HCT116 (cell line): ENCODE measurements at regions not wholly inside any gene's neighbourhood (a gene's known extent, or its start where the extent isn't known, plus 50 kb on each side); places are given as distances from the start of the nearest gene placed in this dataset.

Source experiments
- ATAC-seq: fragments of 200-7000 bp; cut with Tn5 transposase; 2 replicates; pipeline ENCODE4 v1.9.1; 2020; ENCODE audit warnings: mild to moderate bottlenecking, moderate library complexity
- BruUV-seq: library from RNA; stranded (reverse); fragments of 400-500 nt; replicated peaks from 2 replicates; lab custom pipeline; 2021; lab: Mats Ljungman, UMichigan
- CTCF ChIA-PET: fragments of 300-600 bp; sonication (Branson Sonifier 250); formaldehyde crosslinking; loops from one replicate; lab custom pipeline; 2021; ENCODE audit warnings: antibody characterized with exemption; lab: Charles Lee
- POLR2A ChIA-PET: fragments of 300-600, 350-600 bp; sonication (Branson Sonifier 250); formaldehyde crosslinking; loops from one replicate; lab custom pipeline; 2021; ENCODE audit warnings: antibody characterized with exemption; lab: Charles Lee
- RAD21 ChIA-PET, 2 experiments: fragments of 300-600 bp; sonication (Branson Sonifier 250); formaldehyde crosslinking; loops; one replicate each; lab custom pipeline; 2023; ENCODE audit warnings: low total read pairs in 2 of 2; ENCODE audit not compliant: uncharacterized antibody in 2 of 2, unreplicated experiment in 2 of 2, low non-redundant PET in 1 of 2; lab: Charles Lee
- DNase-seq: peaks from one replicate; pipeline ENCODE4 v3.0.0-alpha.2; 2010; ENCODE audit warnings: low read depth, low spot score
- H2AFZ ChIP-seq: fragments of 200-600 bp; shearing (Covaris generic), sonication (generic); 2 replicates; pipeline ENCODE4 v1.6.1; 2017; ENCODE audit warnings: low read depth, mixed run types, mixed read lengths, antibody characterized with exemption, low read length; ENCODE audit not compliant: poor library complexity, severe bottlenecking
- H3K27ac ChIP-seq: 2 replicates; pipeline ENCODE4 v1.5.1; 2012; ENCODE audit warnings: low read depth, low read length
- H3K27me3 ChIP-seq: fragments of 200-600 bp; sonication (generic); 2 replicates; pipeline ENCODE4 v1.6.1; 2016; ENCODE audit warnings: mixed run types, low read length, mixed read lengths; ENCODE audit not compliant: insufficient read depth
- H3K36me3 ChIP-seq, 2 experiments: fragments of 200-500 bp in 1 of 2; fragments of 200-600 bp in 1 of 2; sonication (Bioruptor generic) in 1 of 2; sonication (generic) in 1 of 2; 2 replicates each; pipeline versions ENCODE4 v1.5.1 to v1.6.1; 2014 to 2016; ENCODE audit warnings: low read length in 2 of 2, inconsistent platforms in 1 of 2, mixed read lengths in 1 of 2, mixed run types in 1 of 2; ENCODE audit not compliant: insufficient read depth in 2 of 2, control insufficient read depth in 1 of 2
- H3K4me1 ChIP-seq, 2 experiments: fragments of 200-600 bp in 1 of 2; sonication (generic) in 1 of 2; 2 replicates each; pipeline versions ENCODE4 v1.5.1 to v1.6.1; 2012 to 2017; ENCODE audit warnings: low read length in 2 of 2, inconsistent platforms in 1 of 2, mild to moderate bottlenecking in 1 of 2, mixed read lengths in 1 of 2, mixed run types in 1 of 2, moderate library complexity in 1 of 2; ENCODE audit not compliant: insufficient read depth in 2 of 2, control insufficient read depth in 1 of 2
- H3K4me2 ChIP-seq: fragments of 200-600 bp; sonication (generic); 2 replicates; pipeline ENCODE4 v1.6.1; 2017; ENCODE audit warnings: mixed run types, low read length, mixed read lengths
- H3K4me3 ChIP-seq, 2 experiments: fragments of 200-600 bp in 1 of 2; sonication (generic) in 1 of 2; replicated peaks in 1 of 2; 2 replicates each; pipeline ENCODE4 v1.5.1; 2011 to 2016; ENCODE audit warnings: low read length in 2 of 2, control low read depth in 1 of 2, low read depth in 1 of 2, mild to moderate bottlenecking in 1 of 2, mixed read lengths in 1 of 2, mixed run types in 1 of 2
- H3K79me2 ChIP-seq: fragments of 200-600 bp; sonication (generic); 2 replicates; pipeline ENCODE4 v1.6.1; 2017; ENCODE audit warnings: mild to moderate bottlenecking, mixed run types, low read length, moderate library complexity, mixed read lengths; ENCODE audit not compliant: insufficient read depth
- H3K9ac ChIP-seq: fragments of 200-600 bp; sonication (generic); 2 replicates; pipeline ENCODE4 v1.6.1; 2016; ENCODE audit warnings: low read length, mixed read lengths
- H3K9me2 ChIP-seq: fragments of 200-600 bp; sonication (generic), shearing (Covaris generic); 2 replicates; pipeline ENCODE4 v1.6.1; 2017; ENCODE audit warnings: mixed run types, mild to moderate bottlenecking, moderate library complexity; ENCODE audit not compliant: insufficient read depth
- H3K9me3 ChIP-seq, 2 experiments: fragments of 200-500 bp in 1 of 2; fragments of 200-600 bp in 1 of 2; sonication (Bioruptor generic) in 1 of 2; sonication (generic) in 1 of 2; 2 replicates each; pipeline ENCODE4 v1.6.1; 2014 to 2017; ENCODE audit warnings: low read length in 2 of 2, mixed read lengths in 2 of 2, inconsistent platforms in 1 of 2, low read depth in 1 of 2, mild to moderate bottlenecking in 1 of 2, mixed run types in 1 of 2, moderate library complexity in 1 of 2; ENCODE audit not compliant: control insufficient read depth in 1 of 2, insufficient read depth in 1 of 2
- H4K20me1 ChIP-seq: fragments of 200-600 bp; sonication (generic), shearing (Covaris generic); 2 replicates; pipeline ENCODE4 v1.6.1; 2017; ENCODE audit warnings: mixed run types, mild to moderate bottlenecking, moderate library complexity; ENCODE audit not compliant: insufficient read depth
- ELF1 ChIP-seq: IDR thresholded peaks from 2 replicates; pipeline ENCODE4 v1.6.1; 2012; ENCODE audit warnings: low read depth, borderline replicate concordance
- EZH2phosphoT487 ChIP-seq: fragments of 200-600 bp; IDR thresholded peaks from 2 replicates; pipeline ENCODE4 v1.6.1; 2018; ENCODE audit warnings: antibody characterized with exemption, borderline replicate concordance
- JUND ChIP-seq: IDR thresholded peaks from 2 replicates; pipeline ENCODE4 v1.6.1; 2012
- ZNF274 ChIP-seq: fragments of 200-500 bp; sonication (Bioruptor generic); IDR thresholded peaks from 2 replicates; pipeline ENCODE4 v1.6.1; 2014; ENCODE audit warnings: mild to moderate bottlenecking, low read depth, low read length, inconsistent platforms
- intact Hi-C: fragments of 100-400 bp; cut with micrococcal nuclease; formaldehyde crosslinking; loops from 2 replicates; pipeline ENCODE4 v1.10.0; 2022
- TF ChIP-seq, protein P1 (sequence below): IDR thresholded peaks from 2 replicates; pipeline ENCODE4 v1.6.1; 2012
- TF ChIP-seq, protein P2 (sequence below): IDR thresholded peaks from 2 replicates; pipeline ENCODE4 v1.6.1; 2012; ENCODE audit warnings: low read depth

DNA sequence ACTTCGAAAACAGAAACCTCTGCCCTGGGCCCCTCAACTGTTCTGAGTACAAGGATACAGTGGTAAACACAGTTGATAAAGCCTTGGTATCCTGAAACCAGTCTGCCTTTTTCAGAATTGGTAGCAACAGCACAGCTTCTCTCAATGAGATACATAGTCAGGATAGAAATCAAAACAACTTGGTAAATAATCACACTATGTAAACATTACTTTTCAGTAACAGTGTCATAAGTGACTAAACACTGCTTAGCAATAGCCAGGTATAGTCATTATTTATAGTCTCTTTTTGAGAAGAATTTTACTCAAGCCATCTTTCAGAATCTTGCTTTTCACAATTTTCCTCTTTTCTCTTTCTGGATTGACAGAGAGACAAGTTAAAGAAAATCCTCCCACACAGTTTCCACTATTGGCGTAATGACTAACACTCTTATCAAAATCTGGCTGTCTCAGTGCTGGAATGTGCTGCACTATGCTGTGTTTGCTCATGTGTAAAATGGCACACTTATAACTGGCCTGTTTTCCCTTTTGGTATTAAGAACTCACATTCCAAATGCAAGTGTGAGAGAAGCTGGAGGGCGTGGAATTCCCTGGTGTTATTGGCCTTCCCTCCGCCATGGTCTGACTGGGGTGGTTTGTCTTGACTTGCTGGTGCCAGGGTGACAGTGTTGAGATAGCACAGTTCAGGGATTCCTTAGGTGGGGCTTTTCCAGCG lies 368.8 kb downstream of the TDRD3 start:
- RAD21 ChIA-PET, result no interaction called here
- Histone ChIP-seq H3K27me3 (no peaks in the 10 kb centered on the region), H3K4me3 (no peak overlapping the region), H3K79me2 (no peaks in the 10 kb centered on the region), H3K9ac (no peak overlapping the region), H2AFZ (no peak overlapping the region), H3K9me3 (no peaks in the 10 kb centered on the region)
- CTCF ChIA-PET, result no interaction called here
- no TSS peak for BruUV-seq
- TF ChIP-seq, protein P1, sequence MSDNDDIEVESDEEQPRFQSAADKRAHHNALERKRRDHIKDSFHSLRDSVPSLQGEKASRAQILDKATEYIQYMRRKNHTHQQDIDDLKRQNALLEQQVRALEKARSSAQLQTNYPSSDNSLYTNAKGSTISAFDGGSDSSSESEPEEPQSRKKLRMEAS, result no peak
- TF ChIP-seq JUND, result no peak
- TF ChIP-seq ZNF274, result no peak
- TF ChIP-seq ELF1, result no peak
- TF ChIP-seq EZH2phosphoT487, result no peak
- TF ChIP-seq, protein P2, sequence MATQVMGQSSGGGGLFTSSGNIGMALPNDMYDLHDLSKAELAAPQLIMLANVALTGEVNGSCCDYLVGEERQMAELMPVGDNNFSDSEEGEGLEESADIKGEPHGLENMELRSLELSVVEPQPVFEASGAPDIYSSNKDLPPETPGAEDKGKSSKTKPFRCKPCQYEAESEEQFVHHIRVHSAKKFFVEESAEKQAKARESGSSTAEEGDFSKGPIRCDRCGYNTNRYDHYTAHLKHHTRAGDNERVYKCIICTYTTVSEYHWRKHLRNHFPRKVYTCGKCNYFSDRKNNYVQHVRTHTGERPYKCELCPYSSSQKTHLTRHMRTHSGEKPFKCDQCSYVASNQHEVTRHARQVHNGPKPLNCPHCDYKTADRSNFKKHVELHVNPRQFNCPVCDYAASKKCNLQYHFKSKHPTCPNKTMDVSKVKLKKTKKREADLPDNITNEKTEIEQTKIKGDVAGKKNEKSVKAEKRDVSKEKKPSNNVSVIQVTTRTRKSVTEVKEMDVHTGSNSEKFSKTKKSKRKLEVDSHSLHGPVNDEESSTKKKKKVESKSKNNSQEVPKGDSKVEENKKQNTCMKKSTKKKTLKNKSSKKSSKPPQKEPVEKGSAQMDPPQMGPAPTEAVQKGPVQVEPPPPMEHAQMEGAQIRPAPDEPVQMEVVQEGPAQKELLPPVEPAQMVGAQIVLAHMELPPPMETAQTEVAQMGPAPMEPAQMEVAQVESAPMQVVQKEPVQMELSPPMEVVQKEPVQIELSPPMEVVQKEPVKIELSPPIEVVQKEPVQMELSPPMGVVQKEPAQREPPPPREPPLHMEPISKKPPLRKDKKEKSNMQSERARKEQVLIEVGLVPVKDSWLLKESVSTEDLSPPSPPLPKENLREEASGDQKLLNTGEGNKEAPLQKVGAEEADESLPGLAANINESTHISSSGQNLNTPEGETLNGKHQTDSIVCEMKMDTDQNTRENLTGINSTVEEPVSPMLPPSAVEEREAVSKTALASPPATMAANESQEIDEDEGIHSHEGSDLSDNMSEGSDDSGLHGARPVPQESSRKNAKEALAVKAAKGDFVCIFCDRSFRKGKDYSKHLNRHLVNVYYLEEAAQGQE, result no peak
- TF ChIP-seq, all 23 proteins: peak for 0
- Histone ChIP-seq H3K4me2 (no peak overlapping the region), H3K36me3 (no peaks in the 10 kb centered on the region), H3K4me1 (no peaks in the 10 kb centered on the region), H3K27ac (no peak overlapping the region), H4K20me1 (no peaks in the 10 kb centered on the region), H3K9me2 (no peaks in the 10 kb centered on the region)
- intact Hi-C loops, result no loop called here
- POLR2A ChIA-PET, result no interaction called here
- ATAC-seq (no peak), DNase-seq (no peak)
